Fibroblast of peridontal ligament (primary cell): ENCODE measurements at regions not wholly inside any gene's neighbourhood (a gene's known extent, or its start where the extent isn't known, plus 50 kb on each side); places are given as distances from the start of the nearest gene placed in this dataset.

Experiments
- DNase-seq: peaks from one replicate; pipeline ENCODE4 v3.0.0-alpha.2; 2010; ENCODE audit errors: extremely low read depth

DNA sequence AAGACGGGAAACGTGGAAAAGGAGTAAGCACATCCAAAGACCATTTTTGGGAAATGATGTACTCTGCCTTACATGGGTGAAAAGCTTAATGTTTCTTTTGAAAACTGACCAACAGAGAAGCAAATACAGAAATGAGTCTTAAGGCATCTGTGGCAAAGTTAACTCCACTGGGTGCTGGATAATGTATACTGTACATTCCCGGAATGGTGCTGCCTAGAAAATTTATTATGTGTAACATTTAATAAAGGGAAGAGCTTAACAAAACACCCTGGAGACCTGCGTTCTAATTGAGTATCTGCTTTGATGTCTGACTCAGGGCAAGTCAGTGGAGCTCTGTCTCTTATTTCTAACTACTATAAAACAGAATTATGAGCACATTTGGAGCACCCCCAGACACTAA is 230.2 kb downstream of the MID1 start:
- DNase-seq, result no peak

- DNase-seq, result no peak
Measured at GRCh38 chrX:10393241-10393640, 227.1 kb downstream of the MID1 start.

GRCh38 chrX:10393899-10394298 is 226.5 kb downstream of the MID1 start:
- DNase-seq, result no peak

- no peak for DNase-seq
Measured at GRCh38 chrX:10395179-10395578, 225.2 kb downstream of the MID1 start.
